GM19468 (cell line): ENCODE measurements at regions not wholly inside any gene's neighbourhood (a gene's known extent, or its start where the extent isn't known, plus 50 kb on each side); places are given as distances from the start of the nearest gene placed in this dataset.
"Not testable (repeated sequence)": the region's sequence is repeated elsewhere in the genome, so short reads cannot be mapped to it uniquely, and the experiment has no call there.

Experiments used
- ATAC-seq: cut with Tn5 transposase; IDR thresholded peaks from one replicate; pipeline ENCODE4 v1.9.1; 2021; ENCODE audit warnings: mild to moderate bottlenecking, moderate library complexity, moderate number of reproducible peaks; ENCODE audit not compliant: unreplicated experiment; ENCODE audit errors: extremely low read depth

DNA sequence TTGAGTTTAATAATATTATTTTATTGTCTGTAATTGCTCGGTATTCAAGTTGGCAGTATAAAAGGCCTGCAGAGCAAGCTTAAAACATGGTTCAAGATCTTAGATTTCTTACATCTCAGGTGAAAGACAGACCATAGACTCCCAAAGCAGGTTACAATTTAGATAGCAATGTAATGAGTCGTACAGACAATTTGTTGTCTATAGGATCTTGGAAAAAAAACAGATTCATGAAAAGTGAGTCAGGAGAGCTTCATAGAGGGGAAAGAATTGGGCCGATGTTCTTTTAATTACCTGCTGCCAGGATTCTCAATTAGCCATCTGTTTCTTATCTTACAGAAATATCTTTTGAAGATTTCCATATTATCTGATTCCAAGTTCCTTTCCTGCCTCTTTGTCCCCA, 111.5 kb upstream of the IKBKE start:
- ATAC-seq, result not testable (repeated sequence)

DNA sequence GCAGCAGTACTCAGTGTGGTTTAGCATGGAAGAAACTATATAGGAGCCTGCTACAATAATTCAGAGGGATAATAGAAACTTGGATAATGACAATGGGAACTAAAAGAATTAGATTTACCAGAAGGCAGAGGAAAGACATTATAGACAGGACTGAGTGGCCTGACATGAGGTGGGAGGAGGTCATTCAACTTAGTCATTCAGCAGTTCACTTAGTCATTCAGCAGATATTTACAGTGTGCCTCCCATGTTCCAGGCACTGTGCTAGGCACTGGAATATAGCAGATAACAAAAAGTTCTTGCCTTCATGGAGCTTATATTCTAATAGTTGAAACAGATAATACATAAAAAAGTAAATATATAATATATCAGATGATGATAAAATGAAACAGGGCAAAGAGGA, 110.9 kb upstream of the IKBKE start:
- ATAC-seq, result not testable (repeated sequence)

DNA sequence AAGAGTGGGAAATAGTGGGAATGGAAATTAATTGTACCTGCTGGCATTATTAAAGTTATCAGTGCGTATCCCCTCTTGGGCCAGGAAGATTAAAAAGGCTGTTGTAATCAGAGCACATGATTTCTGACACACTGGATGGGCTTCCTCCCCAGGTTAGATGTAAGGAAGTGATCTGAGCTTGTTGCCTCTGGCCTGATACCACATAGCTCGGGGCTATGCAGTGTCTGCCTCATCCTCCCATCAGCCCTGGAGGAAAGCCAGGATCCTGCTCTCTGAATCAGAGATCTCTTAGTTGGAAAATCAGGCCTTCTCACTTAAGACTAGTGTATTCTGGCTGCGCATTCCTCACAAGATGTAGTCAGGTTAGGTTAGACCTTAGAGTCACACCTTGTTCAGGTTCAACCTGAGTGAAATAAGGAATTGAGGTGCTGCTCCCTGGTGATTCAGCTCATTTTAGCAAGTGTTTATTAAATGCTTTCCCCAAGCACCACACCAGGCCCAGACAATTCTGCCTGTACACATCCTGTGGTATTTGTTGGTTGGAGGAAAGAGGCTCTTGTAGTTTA, 108.2 kb upstream of the IKBKE start:
- not testable (repeated sequence) for ATAC-seq

DNA sequence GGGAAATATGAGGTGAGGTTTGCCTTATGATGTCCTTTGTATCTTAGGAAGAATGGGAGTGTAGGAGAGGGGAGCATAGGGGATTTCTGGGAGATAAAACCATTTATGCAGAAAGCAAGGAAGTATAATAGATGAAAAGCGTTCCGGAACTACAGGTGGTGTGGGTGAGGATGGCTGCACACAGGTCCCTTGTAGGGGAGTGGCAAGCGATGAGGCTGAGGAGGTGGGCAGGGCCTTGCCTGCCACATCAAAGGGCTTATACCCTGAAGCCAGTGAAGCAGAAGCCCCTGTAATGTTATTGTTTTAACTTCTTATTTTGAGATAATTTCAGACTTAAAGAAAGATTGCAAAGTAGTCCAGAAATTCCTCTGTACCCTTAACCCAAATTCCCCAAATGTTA, 107.3 kb upstream of the IKBKE start:
- ATAC-seq, result not testable (repeated sequence)

DNA sequence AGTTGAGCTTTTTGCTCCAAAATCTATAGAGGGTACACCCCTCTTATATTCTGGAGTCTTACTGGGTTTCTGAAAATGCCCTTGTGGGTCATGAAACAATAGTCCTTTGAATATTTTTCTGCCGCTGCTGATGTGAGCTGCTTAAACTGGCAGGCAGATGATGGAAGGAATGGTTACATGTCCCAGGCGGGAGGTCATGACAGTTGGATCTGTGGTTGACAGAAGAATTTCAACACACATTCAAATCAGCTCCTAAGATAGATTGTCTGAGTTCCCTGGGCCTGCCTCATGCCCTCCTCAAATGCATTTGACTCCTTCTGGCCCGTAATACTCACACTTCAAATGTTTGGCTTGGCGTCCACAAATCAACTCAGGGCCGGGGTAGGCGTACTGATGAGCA, 105.0 kb upstream of the IKBKE start:
- not testable (repeated sequence) for ATAC-seq

DNA sequence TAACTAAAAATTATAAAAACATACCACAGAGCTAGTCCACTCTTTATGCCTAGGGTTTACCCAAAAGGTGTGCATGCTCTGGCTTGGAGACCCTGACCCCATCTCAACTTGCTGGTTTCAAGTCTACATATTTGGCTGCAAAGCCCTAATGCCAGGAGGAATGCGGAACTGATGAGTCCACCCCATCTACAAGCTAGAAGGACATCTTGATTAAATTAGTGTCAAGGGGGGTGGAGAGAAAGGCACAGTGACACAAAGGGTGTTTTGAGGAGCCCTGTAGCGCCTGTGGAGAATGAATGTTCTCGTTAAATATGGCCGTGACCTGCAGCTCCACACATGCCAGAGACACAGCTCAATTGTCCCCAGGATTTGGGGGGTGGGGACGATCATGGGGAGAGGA, 104.1 kb upstream of the IKBKE start:
- not testable (repeated sequence) for ATAC-seq

DNA sequence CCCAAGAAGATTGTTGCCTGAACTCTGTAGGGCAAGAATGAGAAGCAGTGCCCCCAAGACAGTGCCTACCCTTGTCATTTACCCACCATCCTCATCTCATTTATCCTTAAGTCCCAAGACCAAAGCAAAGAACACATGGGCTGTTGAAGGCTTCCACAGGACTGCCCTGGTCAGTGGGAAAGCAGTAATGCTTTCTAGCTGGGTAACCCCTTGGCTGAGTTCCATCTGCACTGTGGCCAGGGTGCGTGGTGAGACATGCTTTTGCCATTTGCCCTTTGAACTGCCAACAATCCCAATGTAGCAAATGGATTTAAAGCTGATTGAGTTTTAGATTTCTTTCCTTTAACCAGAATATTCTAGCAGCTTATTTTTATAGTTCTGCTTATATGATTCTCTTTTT, 103.5 kb upstream of the IKBKE start:
- not testable (repeated sequence) for ATAC-seq

DNA sequence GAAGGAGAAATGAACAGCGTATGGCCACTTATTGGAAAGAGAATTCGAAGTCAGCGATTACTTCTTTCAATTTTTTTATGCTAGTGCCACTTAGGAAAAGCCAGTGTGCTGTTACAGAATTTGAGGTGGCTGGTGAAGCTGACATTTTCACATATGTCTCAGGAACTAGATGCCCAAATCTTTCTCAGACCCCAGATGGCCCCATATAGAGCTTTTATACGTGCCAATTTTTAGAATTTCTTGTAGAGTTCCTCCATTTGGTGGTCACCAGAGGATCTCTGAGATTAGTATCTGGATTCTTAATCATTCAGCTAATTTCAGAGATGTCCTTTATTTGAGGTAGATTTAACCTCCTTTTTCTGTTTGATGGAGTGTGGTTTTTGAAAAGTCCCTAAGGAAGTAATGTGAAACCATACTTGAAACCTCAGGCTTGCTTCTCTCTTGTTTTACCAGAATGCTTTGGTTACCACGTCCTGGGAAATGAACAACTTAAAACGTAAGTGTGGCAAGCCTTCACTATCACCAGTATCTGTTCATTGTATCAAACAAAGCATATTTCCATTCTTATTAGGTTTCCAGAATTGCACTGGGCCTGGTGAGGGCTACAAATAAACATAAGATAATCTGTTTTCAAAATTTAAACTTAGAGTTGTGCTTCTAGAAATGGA, 102.2 kb upstream of the IKBKE start:
- ATAC-seq, result not testable (repeated sequence)

DNA sequence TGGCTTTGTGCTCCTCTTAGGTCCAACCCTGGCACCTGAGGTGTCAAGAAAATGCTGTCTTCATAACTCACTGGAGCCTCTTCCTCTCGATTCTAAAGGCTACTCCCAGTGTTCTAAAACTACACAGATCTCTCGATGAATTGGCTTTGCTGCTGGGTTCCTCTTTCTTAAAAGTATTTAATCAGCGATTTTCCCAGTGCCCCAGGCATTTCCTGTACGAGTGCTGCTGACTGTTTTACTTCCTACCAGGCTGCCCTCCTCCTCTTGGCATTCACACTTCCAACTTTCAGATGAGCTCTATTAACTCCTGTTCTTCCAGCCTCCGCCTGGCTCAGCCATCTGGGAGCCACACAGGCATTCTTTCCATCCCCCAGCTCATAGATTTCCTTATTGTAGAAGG, 95.6 kb upstream of the IKBKE start:
- not testable (repeated sequence) for ATAC-seq

DNA sequence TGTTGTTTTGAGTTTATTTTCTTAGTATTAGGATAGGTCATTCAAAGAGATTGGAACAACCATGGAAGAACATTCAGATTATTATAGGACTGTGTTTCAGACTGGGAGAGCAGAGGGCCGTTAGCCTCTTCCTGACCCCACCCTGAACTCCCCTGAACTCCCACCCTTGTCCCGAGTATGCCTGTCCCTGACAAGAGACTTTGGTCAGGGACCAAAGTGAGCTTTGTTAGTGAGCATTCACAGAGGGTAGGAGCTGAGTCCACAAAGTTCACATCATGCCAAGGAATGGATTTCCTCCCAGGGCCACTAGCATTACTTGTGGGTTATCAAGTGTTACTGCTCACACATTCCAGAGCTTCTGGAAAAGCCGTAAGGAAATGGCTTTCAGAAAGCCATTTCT, 94.7 kb upstream of the IKBKE start:
- ATAC-seq, result not testable (repeated sequence)

DNA sequence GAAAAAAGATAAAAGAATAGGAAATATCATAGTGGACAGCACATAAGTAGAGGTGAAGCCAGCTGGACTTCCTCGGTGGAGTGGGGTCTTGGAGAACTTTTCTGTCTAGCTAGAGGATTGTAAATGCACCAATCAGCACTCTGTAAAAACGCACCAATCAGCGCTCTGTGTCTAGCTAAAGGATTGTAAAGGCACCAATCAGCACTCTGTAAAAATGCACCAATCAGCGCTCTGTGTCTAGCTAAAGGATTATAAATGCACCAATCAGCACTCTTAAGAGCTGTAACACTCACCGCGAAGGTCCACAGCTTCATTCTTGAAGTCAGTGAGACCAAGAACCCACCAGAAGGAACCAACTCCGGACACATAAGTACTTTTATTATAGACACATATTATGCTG, 91.8 kb upstream of the IKBKE start:
- not testable (repeated sequence) for ATAC-seq

DNA sequence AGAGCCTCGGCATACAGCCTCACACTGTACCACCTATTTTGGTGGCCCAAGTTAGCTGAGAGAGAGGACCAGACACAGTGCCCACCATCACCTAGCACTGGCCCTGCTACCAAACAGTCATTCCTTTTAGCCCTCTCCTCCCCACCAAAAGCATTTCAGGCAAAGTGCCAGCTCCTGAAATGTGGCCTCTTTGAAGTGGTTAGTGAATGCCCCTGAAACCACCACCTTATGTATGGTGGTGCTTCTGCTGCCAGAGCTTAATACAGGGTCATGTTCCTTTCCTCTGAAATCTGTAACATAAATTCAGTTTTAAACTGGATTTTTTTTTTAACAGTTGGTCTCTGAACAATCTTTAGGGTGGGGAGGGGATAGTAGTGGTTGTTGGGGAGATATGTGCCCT, 91.0 kb upstream of the IKBKE start:
- not testable (repeated sequence) for ATAC-seq

DNA sequence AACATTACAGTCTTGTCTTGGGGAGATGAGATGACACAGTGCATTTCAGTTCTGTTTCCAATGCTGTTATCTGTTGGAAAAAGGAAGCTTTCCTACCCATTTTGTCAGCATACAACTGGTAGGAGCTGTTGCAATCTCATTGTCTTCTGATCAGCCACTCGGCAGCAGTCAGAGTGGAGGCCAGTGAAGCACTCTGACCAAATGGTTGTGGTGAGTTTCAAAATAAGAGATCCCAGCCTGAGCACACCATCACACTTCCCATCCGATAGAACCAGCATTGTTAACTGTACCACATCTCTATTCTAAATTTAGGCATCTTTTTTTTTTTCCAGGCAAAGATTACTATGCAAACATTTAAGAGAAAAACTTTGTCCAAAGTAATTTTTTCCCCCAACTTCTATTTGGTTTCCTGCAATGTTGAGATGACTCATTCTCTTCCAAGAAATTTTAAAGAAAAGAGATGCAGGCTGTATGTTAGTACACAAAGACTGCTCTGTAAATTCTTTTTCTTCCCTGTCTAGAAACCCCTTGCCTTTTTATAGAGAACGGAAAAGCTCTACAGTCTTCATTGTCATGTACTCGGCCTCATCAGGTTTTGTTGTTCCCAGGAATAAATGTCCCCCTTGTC, 90.0 kb upstream of the IKBKE start:
- not testable (repeated sequence) for ATAC-seq

DNA sequence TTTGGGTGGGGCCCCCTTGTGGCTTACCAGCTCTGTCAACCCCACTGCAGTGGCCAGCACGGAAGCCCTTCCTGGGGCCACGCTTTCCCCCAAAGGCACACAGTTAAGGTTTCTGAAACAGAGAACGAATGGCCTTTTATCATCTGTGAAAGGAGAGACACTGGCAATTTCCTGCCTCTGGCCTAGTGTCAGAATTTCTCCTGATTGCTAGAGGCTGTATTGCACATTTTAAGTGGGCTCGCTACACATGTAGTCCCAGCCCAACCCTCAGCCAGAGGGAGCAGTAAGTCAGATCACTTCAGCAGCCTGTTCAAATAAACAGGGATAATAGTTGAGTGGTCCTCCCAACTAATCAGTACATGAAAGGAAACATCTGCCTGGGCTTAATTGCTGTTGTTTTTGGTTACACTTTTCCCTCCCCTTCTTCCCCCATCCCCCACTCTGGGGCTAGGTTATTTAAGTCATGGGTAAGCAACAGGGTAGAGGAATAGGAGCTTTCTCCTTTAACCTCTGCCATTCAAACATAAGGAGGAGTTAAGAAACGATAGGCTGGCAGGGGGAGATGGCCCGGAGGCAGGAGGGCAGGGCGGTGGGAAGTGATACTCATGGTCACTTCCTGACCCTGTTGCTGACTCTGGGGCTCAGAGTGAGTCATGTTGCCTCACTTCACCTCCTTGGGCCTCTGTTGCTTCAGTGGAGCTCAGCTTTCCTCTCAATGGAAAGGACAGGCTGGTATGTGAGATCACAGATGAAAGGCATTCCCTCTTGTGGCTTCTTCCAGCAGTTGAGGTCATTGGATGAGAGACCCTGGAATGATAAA, 89.3 kb upstream of the IKBKE start:
- ATAC-seq, result not testable (repeated sequence)

DNA sequence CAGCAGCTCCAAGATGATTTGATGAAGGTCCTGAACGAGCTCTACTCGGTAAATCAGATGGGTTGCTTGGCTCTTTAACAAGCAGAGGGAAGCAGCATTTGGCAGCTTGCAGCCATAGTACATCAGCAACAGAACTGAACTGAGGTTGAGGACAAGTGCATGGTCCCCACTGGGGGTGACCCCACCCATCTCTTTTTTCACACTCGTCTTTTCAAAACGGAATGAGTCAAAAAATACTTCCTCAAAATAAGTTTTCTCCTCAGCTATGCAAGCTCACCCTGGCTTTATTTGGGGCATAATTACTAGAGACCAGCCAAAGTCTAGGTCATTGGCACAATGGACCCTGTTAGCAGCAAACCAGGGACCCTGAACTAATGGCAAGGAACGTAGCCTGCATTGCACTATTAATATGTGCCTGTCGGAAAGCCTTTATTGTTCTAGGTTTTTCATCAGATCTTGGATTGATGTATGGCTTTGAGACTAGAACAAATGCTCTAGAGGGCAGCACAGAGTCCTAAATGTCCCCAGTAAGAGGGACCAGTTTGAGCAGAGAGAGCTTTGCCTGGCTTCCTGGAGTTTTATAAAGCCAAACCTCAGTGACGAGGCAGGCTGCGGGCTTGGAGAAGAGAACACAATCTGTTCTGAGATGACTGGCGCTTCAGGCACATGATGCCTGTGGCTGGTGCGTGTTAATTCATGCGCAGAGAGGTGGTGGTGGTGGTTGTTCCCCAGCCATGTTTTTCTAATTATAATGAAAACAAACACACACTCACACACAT, 86.1 kb upstream of the IKBKE start:
- not testable (repeated sequence) for ATAC-seq

DNA sequence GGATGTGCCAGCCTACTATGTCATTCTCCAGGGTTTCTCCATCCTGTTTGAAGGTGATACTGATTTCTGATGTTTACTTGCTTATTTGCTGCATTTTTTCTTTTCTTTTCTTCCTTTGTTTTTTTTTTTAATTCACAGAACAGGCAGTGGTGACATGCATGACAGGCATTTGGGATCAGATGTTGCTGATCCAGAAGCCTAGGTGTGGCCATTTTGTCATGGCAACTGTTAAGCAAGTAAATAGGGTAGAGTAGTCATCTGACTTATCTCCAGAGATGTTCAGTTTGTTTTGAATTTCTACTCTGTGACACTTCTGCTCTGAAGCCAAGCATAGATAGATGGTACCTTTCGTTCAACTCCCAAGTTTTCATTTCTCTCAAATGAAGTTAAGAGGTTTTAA, 85.4 kb upstream of the IKBKE start:
- ATAC-seq, result not testable (repeated sequence)

DNA sequence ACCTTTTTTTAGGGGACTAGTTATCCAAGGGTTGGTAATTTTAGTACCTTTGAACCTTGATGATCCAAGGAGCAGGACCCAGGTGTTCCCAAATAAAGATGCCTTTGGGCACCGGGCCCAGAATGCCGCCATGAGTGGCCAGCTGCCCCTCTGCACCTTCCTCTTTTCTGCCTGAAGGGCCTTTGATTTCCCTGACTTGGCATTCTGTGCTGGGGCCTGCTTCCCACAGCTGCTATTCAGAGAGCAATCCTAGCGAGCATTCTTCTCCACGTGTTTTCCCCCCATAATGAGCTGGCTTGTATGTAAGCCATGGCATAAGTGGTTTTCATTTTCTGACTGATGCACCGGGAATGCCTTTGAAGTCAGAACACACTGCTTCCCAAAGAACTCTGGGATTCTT, 82.6 kb upstream of the IKBKE start:
- ATAC-seq, result not testable (repeated sequence)

DNA sequence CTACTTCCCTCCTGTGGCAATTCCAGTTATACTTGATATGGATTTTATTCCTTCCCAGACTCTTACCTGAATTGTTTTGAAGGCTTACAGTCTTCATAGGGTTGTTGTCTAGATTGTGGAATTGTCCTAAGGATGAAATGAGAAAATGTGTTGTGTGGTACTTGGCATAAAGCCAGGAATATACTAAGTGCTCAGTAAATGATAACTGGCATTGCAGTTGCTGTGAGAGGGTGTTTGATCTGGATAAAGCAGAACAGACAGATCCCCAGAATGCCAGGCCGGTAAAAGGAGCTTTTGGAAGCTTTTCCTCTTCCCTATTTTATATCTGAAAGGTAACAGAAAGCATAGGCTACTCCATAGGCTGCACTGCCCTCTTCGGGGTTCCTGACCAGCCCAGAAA, 78.4 kb upstream of the IKBKE start:
- ATAC-seq, result not testable (repeated sequence)

DNA sequence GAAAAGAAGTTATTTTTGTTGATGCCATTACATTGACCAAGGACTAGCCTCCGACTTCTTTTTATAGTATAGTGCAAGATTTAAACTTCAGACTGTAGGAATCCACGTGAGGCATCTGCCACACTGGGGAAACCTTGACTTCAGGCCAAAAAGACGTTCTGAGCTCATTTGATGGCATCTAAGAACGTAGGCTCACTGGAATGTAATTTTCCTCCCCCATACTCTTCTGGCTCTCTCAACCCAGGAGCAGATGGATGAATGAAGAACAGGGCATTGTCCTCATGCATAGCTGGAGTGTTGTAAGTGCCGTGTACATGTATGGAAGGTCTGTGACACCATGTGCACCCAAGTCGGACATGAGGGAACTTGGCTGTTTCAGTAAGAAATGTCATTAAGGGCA, 72.8 kb upstream of the IKBKE start:
- ATAC-seq, result not testable (repeated sequence)

DNA sequence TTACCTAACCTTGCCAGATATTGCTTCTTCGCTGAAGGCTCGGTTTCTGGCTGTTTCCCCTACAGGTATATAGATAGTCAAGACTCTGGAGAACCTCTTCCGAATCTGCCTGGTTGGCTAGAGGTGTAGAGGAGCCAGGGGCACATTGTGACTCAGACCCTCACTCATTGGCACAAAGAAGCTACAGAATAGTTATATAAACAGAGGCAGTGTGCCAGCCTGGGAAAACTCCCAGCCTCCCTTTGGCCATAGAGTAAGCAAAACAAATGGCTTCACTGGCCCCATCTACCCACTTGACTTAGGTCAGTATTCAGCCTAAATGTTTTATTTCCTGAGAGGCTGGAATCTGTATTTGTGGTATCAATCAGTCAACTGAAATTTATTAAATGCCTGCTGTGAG, 72.0 kb upstream of the IKBKE start:
- not testable (repeated sequence) for ATAC-seq
